NB4 (cell line): ENCODE measurements at regions not wholly inside any gene's neighbourhood (a gene's known extent, or its start where the extent isn't known, plus 50 kb on each side); places are given as distances from the start of the nearest gene placed in this dataset.

Experiments used
- DNase-seq: peaks from one replicate; pipeline ENCODE4 v3.0.0; 2010; ENCODE audit warnings: low read depth
- H3K4me3 ChIP-seq: one replicate; pipeline ENCODE4 v1.5.1; 2011; ENCODE audit warnings: mild to moderate bottlenecking, low read depth, low read length, moderate library complexity
- MYC ChIP-seq: IDR thresholded peaks from 2 replicates; pipeline ENCODE4 v1.6.1; 2011; ENCODE audit warnings: low read depth, low read length
- POLR2A ChIP-seq: IDR thresholded peaks from 2 replicates; pipeline ENCODE4 v1.6.1; 2011; ENCODE audit warnings: mild to moderate bottlenecking; ENCODE audit not compliant: insufficient read length; ENCODE audit errors: extremely low read depth
- TF ChIP-seq, protein P1 (sequence below): IDR thresholded peaks from one replicate; pipeline ENCODE4 v1.5.1; 2012; ENCODE audit warnings: low read depth, low read length
- TF ChIP-seq, protein P2 (sequence below): IDR thresholded peaks from 2 replicates; pipeline ENCODE4 v1.6.1; 2011; ENCODE audit warnings: low read depth, low read length

DNA sequence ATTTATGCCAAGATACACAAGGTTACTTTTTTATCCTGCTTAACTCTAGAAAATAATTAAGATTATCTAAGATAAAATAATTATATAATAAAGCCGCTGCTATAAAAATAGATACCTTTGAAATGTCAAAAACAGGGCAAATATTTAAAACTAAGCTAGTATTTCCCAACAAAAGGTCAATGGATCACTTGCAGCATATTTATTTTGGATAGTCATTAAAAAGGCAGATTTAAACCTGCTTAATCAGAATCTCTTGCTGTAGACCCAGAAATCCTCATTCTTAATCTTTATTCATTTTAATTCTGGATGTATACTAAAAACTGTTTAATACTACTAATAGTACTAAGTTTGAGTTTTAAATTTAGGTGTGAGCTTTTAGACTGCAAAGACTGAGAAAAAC lies 139.0 kb upstream of the CWC22 start:
- H3K4me3 ChIP-seq = no peak overlapping the region
- no peak for DNase-seq
- TF ChIP-seq MYC (no peak), POLR2A (no peak)
- TF ChIP-seq, protein P1, sequence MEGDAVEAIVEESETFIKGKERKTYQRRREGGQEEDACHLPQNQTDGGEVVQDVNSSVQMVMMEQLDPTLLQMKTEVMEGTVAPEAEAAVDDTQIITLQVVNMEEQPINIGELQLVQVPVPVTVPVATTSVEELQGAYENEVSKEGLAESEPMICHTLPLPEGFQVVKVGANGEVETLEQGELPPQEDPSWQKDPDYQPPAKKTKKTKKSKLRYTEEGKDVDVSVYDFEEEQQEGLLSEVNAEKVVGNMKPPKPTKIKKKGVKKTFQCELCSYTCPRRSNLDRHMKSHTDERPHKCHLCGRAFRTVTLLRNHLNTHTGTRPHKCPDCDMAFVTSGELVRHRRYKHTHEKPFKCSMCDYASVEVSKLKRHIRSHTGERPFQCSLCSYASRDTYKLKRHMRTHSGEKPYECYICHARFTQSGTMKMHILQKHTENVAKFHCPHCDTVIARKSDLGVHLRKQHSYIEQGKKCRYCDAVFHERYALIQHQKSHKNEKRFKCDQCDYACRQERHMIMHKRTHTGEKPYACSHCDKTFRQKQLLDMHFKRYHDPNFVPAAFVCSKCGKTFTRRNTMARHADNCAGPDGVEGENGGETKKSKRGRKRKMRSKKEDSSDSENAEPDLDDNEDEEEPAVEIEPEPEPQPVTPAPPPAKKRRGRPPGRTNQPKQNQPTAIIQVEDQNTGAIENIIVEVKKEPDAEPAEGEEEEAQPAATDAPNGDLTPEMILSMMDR = no peak
- TF ChIP-seq, protein P2, sequence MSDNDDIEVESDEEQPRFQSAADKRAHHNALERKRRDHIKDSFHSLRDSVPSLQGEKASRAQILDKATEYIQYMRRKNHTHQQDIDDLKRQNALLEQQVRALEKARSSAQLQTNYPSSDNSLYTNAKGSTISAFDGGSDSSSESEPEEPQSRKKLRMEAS = no peak

DNA sequence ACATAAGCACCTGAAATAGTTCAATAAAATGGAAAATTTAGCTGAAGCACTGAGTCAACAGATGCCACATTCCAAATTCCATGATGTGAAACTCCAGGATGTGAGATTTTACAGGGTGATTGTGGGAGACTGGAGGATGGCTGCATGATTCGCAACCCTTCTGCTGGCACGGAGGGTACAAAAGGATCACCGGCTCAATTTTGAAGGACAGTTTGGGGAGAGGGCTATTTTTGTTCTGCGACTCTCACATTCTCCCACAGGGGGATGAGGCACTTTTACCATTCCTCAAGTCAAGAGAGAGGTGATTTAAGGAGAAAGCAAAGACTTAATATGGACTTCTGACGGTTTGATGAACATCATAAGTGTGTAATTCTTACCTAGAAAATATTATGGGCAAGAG lies 138.1 kb upstream of the CWC22 start:
- no peak for DNase-seq
- TF ChIP-seq, protein P1 = no peak
- TF ChIP-seq MYC (no peak), POLR2A (no peak)
- TF ChIP-seq, protein P2 = no peak
- no peak overlapping the region for H3K4me3 ChIP-seq

DNA sequence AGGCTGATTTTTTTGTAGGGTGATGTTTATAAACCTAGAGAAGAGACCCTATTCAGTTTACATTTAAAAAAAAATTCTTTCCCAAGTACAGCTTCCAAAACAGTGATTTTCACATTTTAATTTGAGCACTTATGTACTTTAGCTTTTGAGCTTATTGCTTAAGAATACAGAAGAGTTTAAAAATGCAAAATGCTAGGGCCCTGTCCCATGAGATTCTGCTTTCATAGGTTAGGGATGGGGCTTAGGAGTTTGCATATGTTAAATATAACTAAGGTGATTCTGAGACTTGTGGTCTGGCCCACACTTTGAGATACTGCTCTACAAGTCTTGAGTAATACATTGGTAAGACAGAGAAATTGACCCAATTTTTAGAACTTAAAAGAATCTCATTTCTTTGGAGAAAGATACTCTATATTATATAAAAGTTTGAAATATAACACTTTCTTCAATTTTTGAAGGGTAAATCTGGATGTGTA lies 137.3 kb upstream of the CWC22 start:
- TF ChIP-seq, protein P2 = no peak
- TF ChIP-seq MYC = no peak
- no peak for TF ChIP-seq POLR2A
- TF ChIP-seq, protein P1 = no peak
- H3K4me3 ChIP-seq = no peak overlapping the region
- DNase-seq = no peak

DNA sequence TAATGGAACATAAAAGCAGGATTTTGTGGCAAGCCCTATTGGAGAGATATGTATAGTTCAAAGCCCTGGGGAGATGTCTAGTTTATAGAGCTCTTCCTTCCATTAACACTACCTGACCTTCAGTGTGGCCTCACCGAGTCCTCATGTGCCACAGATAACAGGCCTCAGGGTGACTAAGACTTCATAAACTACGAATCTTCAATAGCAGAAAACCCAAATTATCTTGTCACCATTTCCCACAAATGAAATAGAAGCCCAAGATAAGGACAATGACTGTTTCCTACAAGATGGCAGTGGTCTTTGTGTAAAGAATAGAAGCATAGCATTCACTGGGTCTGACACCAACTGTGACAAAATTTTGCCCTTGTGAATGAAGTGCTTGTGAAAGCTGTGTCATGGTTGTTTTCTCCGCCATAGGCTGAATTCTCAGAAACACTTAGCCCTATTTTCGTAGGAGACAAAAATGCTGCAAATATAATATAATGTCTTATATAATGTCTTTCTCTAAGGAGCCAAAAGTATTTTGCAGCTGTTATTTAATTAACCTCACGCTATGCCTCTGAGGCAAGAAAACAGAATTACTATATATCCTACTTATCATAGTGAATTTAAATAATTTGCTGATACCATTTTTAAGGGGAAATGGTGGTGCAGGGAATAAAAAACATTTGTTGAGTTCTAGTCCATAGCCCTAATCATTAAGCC lies 136.7 kb upstream of the CWC22 start:
- H3K4me3 ChIP-seq = no peak overlapping the region
- no peak for DNase-seq
- TF ChIP-seq, protein P1 = no peak
- TF ChIP-seq, protein P2 = no peak
- no peak for TF ChIP-seq MYC

DNA sequence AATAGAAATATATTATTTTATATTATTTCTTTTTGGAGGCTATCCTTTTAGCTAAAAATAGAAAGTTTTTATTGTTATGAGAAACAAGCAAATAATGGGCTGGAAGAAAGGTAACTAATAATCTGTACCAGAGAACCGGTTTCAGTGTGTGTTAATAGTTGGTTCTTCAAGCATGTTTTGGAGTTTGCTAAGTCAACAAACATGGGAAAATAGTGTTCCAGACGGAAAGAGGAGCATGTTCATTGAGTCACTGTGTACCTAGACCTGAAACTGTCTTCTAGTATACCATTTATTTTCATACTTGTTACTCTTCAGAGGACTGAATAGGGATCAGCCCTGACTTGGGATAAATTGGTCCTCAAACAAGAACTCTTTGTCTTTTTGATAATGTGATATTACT lies 134.5 kb upstream of the CWC22 start:
- TF ChIP-seq POLR2A = no peak
- no peak for TF ChIP-seq MYC
- TF ChIP-seq, protein P2 = no peak
- TF ChIP-seq, protein P1 = no peak
- H3K4me3 ChIP-seq = no peak overlapping the region
- DNase-seq = no peak

DNA sequence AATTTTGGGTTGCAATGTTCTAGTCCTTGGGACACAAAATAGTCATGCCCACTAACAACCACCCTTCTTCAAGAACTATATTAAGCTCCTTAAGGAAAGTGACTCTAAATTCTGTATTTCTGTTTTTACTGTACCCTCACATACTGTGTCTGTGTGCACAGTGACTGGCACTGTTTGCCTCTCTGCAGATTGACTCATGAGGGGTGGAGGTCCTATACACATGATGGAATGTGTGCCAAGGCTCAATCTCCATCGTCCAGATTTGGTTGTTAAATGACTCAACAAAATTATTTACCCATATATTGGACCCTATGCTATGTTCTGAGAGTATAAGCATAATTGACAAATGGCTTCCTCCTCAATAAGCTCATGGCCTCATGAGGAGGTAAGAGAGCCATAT lies 126.6 kb upstream of the CWC22 start:
- no peak for DNase-seq
- no peak overlapping the region for H3K4me3 ChIP-seq
- TF ChIP-seq, protein P2 = no peak
- TF ChIP-seq MYC (no peak), POLR2A (no peak)
- TF ChIP-seq, protein P1 = no peak
